Neural cell (in vitro differentiated cells): ENCODE measurements at regions not wholly inside any gene's neighbourhood (a gene's known extent, or its start where the extent isn't known, plus 50 kb on each side); places are given as distances from the start of the nearest gene placed in this dataset.

Source experiments
- H2AFZ ChIP-seq: fragments of 200-600, 300-800 bp; sonication (generic), shearing (Covaris generic); 2 replicates; pipeline ENCODE4 v1.6.0; 2014; ENCODE audit warnings: low read depth, mild to moderate bottlenecking, antibody characterized with exemption, low read length, moderate library complexity
- H3F3A ChIP-seq: fragments of 200-600 bp; shearing (Covaris generic); 2 replicates; pipeline ENCODE4 v1.6.1; 2016; ENCODE audit warnings: mild to moderate bottlenecking, moderate library complexity, mixed read lengths, antibody characterized with exemption, low read length; ENCODE audit not compliant: insufficient read depth, poor library complexity, severe bottlenecking
- H3K27ac ChIP-seq: fragments of 200-600, 300-800 bp; sonication (generic), shearing (Covaris generic); 2 replicates; pipeline ENCODE4 v1.5.1; 2014; ENCODE audit warnings: mild to moderate bottlenecking, low read length, moderate library complexity
- H3K27me3 ChIP-seq: fragments of 300-800, 200-600 bp; sonication (generic), shearing (Covaris generic); 2 replicates; pipeline ENCODE4 v1.6.0; 2014; ENCODE audit warnings: mild to moderate bottlenecking, low read depth, low read length, moderate library complexity; ENCODE audit not compliant: insufficient read depth
- H3K36me3 ChIP-seq: fragments of 300-800, 200-600 bp; sonication (generic), shearing (Covaris generic); 2 replicates; pipeline ENCODE4 v1.5.1; 2014; ENCODE audit warnings: mild to moderate bottlenecking, antibody characterized with exemption, low read length, moderate library complexity; ENCODE audit not compliant: insufficient read depth
- H3K4me2 ChIP-seq: fragments of 300-800, 200-600 bp; sonication (generic), shearing (Covaris generic); 2 replicates; pipeline ENCODE4 v1.6.0; 2014; ENCODE audit warnings: mild to moderate bottlenecking, low read length
- H3K4me3 ChIP-seq: fragments of 300-800, 200-600 bp; sonication (generic), shearing (Covaris generic); 2 replicates; pipeline ENCODE4 v1.5.1; 2014; ENCODE audit warnings: mild to moderate bottlenecking, low read length, moderate library complexity
- H3K79me2 ChIP-seq: fragments of 200-600 bp; shearing (Covaris generic); replicated peaks from 2 replicates; pipeline ENCODE4 v1.6.0; 2014; ENCODE audit warnings: mild to moderate bottlenecking, low read length, moderate library complexity; ENCODE audit not compliant: insufficient read depth
- H3K9ac ChIP-seq: fragments of 300-800, 200-600 bp; sonication (generic), shearing (Covaris generic); 2 replicates; pipeline ENCODE4 v1.6.1; 2016; ENCODE audit warnings: mild to moderate bottlenecking, low read length, mixed read lengths
- H3K9me2 ChIP-seq: fragments of 200-600 bp; shearing (Covaris generic); 2 replicates; pipeline ENCODE4 v1.6.1; 2016; ENCODE audit warnings: mild to moderate bottlenecking, low read length, mixed read lengths; ENCODE audit not compliant: insufficient read depth
- H3K9me3 ChIP-seq: fragments of 200-600, 300-800 bp; sonication (generic), shearing (Covaris generic); 2 replicates; pipeline ENCODE4 v1.6.1; 2016; ENCODE audit warnings: mild to moderate bottlenecking, mixed run types, low read length, moderate library complexity, mixed read lengths
- H4K20me1 ChIP-seq: fragments of 200-600 bp; shearing (Covaris generic); 2 replicates; pipeline ENCODE4 v1.6.1; 2016; ENCODE audit warnings: mild to moderate bottlenecking, mixed run types; ENCODE audit not compliant: insufficient read depth
- CTCF ChIP-seq: fragments of 450-650 bp; IDR thresholded peaks from 2 replicates; pipeline ENCODE4 v1.5.1; 2014; ENCODE audit warnings: antibody characterized with exemption, mild to moderate bottlenecking, moderate library complexity; ENCODE audit not compliant: poor library complexity, severe bottlenecking
- EP300 ChIP-seq: fragments of 450-650 bp; conservative IDR thresholded peaks from 2 replicates; pipeline ENCODE4 v1.6.1; 2014; ENCODE audit warnings: antibody characterized with exemption, mild to moderate bottlenecking, moderate library complexity; ENCODE audit not compliant: poor library complexity, severe bottlenecking
- EZH2 ChIP-seq: fragments of 200-600, 300-800 bp; shearing (Covaris generic), sonication (generic); IDR thresholded peaks from 2 replicates; pipeline ENCODE4 v1.6.1; 2014; ENCODE audit warnings: antibody characterized with exemption, low read length, borderline replicate concordance, mild to moderate bottlenecking; ENCODE audit not compliant: insufficient read depth, poor library complexity, severe bottlenecking
- MXI1 ChIP-seq: fragments of 450-650 bp; conservative IDR thresholded peaks from 2 replicates; pipeline ENCODE4 v1.6.1; 2014; ENCODE audit warnings: antibody characterized with exemption, mild to moderate bottlenecking; ENCODE audit not compliant: poor library complexity, severe bottlenecking
- POLR2AphosphoS5 ChIP-seq: IDR thresholded peaks from 2 replicates; pipeline ENCODE4 v1.6.1; 2012
- RAD21 ChIP-seq: fragments of 450-650 bp; conservative IDR thresholded peaks from 2 replicates; pipeline ENCODE4 v1.6.1; 2014; ENCODE audit warnings: antibody characterized with exemption, mild to moderate bottlenecking, moderate library complexity
- REST ChIP-seq: IDR thresholded peaks from 2 replicates; pipeline ENCODE4 v1.6.1; 2012; ENCODE audit warnings: borderline replicate concordance
- SMC3 ChIP-seq: fragments of 450-650 bp; conservative IDR thresholded peaks from 2 replicates; pipeline ENCODE4 v1.6.1; 2014; ENCODE audit warnings: antibody characterized with exemption, mild to moderate bottlenecking, moderate library complexity; ENCODE audit not compliant: poor library complexity
- TAF1 ChIP-seq: IDR thresholded peaks from 2 replicates; pipeline ENCODE4 v1.6.1; 2012; ENCODE audit warnings: low read depth

- no peaks in the 10 kb centered on the region for H3K36me3 ChIP-seq
These were observed 152.1 kb downstream of the UQCRFS1 start for GRCh38 chr19:29060813-29061364.

GRCh38 chr19:29056535-29056934, 156.4 kb downstream of the UQCRFS1 start:
- Histone ChIP-seq H3K9me2 (no peaks in the 10 kb centered on the region), H3K9me3 (no peaks in the 10 kb centered on the region), H3K79me2 (no peaks in the 10 kb centered on the region), H3K36me3 (no peaks in the 10 kb centered on the region), H3K9ac (no peak overlapping the region), H3K27ac (no peak overlapping the region), H3K4me3 (no peak overlapping the region), H3K27me3 (no peaks in the 10 kb centered on the region), H3K4me2 (no peak overlapping the region), H3F3A (no peaks in the 10 kb centered on the region), H2AFZ (no peak overlapping the region), H4K20me1 (no peaks in the 10 kb centered on the region)
- TF ChIP-seq REST: no peak
- TF ChIP-seq RAD21: no peak
- no peak for TF ChIP-seq EP300
- no peak for TF ChIP-seq POLR2AphosphoS5
- TF ChIP-seq EZH2: no peak
- TF ChIP-seq CTCF: no peak

More at GRCh38 chr19:29060813-29061364, 152.1 kb downstream of the UQCRFS1 start:
- Histone ChIP-seq H3K27ac (no peak overlapping the region), H3F3A (no peaks in the 10 kb centered on the region), H3K27me3 (no peaks in the 10 kb centered on the region), H3K79me2 (no peaks in the 10 kb centered on the region), H3K4me2 (no peak overlapping the region), H2AFZ (no peak overlapping the region), H3K9me2 (no peaks in the 10 kb centered on the region), H3K9me3 (no peaks in the 10 kb centered on the region), H3K9ac (no peak overlapping the region), H4K20me1 (no peaks in the 10 kb centered on the region), H3K4me3 (no peak overlapping the region)
- no peak for TF ChIP-seq TAF1
- TF ChIP-seq REST: no peak
- TF ChIP-seq MXI1: no peak
- no peak for TF ChIP-seq CTCF
- no peak for TF ChIP-seq EP300
- TF ChIP-seq POLR2AphosphoS5: no peak
- no peak for TF ChIP-seq SMC3
- no peak for TF ChIP-seq EZH2
- no peak for TF ChIP-seq RAD21
